ENCODE measurements at regions not wholly inside any gene's neighbourhood (a gene's known extent, or its start where the extent isn't known, plus 50 kb on each side); places are given as distances from the start of the nearest gene placed in this dataset.
"Not testable (repeated sequence)": the region's sequence is repeated elsewhere in the genome, so short reads cannot be mapped to it uniquely, and the experiment has no call there.

DNA sequence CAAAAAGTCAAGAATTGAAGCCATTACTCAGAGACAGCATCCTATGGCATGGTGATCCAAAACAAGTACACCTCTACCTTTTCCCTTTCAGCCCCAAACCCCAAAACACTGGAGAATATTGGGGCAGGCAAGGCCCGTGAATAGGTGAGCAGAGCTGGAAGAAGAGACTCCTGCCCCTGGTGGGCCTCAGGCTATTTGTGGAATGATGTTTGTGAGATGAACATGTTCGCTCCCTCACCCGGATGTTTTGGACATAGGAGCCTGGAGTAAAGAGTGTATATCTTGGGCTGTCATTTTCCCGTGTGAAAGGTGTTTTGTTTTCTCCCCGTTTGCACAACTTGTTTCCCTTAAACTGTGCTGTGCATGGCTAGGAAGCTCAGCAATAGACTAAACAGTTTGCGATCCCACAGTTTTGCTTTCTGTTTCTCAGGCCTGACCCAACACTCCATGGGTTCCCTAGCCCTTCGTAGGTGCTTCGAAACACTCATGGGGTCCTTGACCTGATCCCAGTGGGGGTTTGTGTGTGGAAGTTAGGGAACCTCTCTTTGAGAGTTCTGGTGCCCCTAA lies 136.5 kb upstream of the TNP1 start:
- DNase-seq (ENCODE audit: low read depth in 2 of 2) = no peak

DNA sequence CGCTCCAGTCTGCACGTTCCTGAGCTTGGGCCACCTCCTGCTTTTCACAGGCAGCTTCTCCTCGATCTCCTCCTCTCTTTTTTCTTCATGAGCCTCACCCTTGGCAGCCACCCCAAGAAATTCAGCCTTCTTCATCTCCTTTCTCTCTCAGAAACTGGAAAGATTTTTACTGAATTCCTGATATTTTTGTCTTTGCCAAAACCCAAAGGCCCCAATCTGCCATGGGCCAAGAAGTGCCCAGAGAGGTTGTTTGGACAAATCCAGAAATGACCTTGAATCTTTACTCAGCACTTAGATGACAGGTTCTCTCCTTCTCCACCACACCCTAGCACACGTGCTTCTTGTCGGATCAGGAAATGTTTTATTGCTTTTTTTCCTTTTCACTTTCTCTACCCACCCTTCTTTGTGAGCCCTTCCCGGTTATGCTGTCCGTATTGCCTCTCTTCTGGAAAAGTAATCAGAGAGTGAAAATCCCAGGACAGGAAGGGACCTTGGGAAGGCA lies 134.5 kb upstream of the TNP1 start:
- DNase-seq (ENCODE audit: low read depth in 2 of 2) = no peak

DNA sequence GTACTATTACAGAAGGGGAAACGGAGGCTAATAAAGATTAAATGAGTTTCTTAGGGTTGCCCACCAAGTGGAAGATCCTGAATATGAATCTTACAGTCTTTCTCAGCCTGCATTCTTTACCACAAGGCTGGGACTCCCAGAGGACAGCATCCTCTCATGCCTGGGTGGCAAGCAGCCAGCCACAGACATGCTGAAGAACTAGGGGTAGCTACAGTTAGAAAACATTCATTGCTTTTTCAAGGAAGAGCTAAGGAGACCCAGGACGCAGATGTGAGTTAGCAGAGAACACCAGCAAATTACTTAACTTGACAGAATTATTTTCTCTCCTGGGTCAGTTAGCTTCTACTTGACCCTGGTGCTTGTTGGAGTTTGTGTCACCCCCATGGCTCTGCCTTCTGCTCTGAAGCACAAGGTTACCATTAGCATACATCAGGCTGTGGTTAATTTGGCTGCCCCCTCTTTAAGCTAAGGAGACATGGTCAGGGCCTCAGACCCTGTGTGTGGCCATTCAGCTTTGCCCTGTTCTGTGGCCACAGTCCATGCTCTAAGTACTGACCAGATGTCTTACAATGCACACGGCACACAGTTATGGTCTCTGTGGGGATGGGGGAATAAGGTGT lies 132.3 kb upstream of the TNP1 start:
- DNase-seq (ENCODE audit: low read depth in 2 of 2) = no peak

DNA sequence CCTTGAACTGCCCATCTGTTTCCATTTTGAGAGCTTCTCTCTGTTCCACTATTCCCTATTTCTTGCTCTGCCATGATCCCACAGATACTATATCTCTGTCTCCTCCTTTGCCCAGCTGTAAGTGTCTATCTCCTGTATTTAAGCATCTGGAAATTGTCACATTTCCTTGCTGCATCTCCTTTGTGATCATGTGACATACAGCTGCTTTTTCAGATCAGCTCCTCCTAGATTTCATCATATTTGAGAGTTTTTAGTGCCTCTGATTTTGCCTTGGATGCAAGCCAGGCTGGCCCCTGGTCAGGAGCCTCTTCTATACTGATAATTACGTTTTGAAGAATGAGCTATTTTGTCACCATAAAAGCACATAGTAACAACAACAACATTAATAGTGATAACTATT lies 131.7 kb upstream of the TNP1 start:
- no peak for DNase-seq (ENCODE audit: low read depth in 2 of 2)

DNA sequence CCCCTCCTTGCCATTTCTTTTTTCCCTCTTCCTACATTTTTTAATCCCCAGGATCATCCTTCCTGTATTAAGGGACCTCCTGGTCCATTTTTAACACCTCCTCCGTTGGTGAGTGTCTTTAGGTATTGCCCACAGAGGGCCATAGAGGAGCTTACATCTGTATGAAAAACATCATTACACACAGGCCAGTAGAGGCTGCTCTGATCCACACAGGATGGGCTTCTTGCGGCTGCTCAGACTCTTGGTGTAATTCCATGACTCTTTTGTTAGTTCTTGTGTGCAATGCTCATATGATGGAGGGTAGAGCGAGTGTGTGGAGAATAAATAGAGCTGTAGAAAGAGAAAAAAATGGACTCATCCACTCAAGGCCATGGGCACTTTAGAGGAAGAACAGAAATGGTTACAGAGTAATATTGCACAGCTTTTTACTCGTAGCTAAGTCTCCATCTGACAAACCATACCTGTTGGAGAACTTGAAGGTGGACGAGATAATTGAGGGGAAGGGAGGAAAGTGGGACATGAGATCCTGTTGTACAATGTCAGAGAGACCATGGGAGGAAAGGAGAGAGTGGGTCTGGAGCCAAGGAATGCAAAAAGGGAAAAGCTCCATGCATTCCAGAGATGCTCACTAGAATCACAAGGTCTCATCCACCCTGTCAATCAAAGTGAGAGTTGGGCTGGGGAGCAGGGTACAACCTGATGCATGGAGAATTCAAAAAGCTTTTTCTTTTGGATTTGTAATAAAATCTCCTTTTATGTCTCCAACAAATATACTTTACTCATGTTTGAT lies 129.7 kb upstream of the TNP1 start:
- no peak for DNase-seq (ENCODE audit: low read depth in 2 of 2)

DNA sequence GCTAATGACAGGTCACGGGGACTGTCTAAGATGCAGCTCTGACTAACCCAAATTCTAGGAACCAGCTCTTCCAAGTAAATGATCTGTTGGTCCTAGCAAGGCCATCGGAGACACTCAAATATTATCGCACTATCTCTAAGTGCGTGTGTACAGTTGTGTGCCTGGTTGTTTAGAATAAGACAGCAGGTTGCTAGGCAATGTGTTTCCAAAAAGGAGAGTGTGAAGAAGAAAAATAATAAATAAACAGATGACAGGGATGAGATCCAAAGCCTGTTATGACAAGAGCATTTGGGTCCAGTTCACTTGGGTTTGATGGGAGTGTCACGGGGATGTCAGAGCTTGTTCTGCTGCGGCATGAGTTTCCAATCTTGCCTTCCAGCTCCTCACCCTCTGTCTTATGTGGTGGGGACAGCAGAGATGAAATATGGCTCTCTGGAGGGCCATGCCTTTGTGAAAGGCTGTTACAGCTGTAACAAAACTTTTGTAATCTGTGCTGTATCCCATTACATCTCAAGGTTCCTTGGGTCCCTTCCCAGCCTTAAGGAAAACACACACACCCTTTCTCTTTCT lies 127.5 kb upstream of the TNP1 start:
- DNase-seq (ENCODE audit: low read depth in 2 of 2) = no peak

DNA sequence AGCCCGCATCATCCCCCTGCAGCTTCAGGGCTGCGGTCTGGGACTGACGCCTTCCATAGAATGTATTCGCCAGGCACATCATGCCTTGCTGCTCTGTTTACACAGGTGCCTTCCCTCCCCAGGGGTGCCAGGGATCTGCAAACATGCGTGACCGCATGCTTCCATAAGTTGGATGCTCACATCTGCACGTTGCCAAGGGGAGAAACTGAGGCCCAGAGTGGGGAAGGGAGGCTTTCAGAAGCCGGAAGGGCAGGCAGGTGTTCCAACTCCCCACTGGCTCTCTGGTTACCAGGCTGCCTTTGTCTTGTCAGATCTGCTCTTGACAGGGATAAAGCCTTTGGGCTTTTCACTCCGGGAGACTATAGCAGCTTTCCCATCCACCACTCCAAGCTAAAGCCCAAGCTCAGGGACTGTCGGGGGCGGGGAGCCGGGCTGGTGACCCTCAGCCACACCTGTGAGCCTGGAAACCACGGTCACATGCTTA lies 125.8 kb upstream of the TNP1 start:
- DNase-seq (ENCODE audit: low read depth in 2 of 2) = no peak

DNA sequence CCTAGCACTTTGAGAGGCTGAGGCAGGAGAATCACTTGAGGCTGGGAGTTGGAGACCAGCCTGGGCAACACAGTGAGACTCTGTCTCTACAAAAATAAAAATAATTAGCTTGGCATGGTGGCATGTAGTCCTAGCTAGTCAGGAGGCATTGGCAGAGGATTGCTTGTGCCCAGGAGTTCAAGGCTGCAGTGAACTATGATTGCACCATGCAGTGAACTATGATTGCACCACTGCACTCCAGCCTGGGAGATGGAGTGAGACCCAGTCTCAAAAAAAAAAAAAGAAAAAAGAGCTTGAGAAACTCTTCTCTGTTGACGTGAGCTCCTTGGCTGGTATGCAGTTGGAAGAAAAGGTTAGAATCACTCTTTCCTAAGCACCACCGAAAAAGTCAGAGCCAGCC lies 125.1 kb upstream of the TNP1 start:
- no peak for DNase-seq (ENCODE audit: low read depth in 2 of 2)

DNA sequence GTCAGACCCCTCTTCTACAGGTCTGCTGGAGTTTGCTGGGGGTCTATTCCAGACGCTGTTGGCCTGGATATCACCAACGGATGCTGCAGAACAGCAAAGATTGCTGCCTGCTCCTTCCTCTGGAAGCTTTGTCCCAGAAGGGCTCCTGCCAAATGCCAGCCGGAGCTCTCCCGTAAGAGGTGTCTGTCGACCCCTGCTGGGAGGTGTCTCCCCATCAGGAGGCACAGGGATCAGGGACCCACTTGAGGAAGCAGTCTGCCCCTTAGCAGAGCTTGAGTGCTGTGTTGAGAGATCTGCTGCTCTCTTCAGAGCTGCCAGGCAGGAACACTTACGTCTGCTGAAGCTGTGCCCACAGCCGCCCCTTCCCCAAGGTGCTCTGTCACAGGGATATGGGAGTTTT lies 122.1 kb upstream of the TNP1 start:
- DNase-seq (ENCODE audit: low read depth in 2 of 2) = not testable (repeated sequence)

DNA sequence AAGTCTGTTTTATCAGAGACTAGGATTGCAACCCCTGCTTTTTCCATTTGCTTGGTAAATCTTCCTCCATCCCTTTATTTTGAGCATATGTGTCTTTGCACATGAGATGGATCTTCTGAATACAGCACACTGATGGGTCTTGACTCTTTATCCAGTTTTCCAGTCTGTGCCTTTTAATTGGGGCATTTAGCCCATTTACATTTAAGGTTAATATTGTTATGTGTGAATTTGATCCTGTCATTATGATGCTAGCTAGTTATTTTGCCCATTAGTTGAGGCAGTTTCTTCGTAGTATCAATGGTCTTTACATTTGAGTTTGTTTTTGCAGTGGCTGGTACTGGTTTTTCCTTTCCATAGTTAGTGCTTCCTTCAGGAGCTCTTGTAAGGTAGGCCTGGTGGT lies 120.6 kb upstream of the TNP1 start:
- DNase-seq (ENCODE audit: low read depth in 2 of 2) = not testable (repeated sequence)

DNA sequence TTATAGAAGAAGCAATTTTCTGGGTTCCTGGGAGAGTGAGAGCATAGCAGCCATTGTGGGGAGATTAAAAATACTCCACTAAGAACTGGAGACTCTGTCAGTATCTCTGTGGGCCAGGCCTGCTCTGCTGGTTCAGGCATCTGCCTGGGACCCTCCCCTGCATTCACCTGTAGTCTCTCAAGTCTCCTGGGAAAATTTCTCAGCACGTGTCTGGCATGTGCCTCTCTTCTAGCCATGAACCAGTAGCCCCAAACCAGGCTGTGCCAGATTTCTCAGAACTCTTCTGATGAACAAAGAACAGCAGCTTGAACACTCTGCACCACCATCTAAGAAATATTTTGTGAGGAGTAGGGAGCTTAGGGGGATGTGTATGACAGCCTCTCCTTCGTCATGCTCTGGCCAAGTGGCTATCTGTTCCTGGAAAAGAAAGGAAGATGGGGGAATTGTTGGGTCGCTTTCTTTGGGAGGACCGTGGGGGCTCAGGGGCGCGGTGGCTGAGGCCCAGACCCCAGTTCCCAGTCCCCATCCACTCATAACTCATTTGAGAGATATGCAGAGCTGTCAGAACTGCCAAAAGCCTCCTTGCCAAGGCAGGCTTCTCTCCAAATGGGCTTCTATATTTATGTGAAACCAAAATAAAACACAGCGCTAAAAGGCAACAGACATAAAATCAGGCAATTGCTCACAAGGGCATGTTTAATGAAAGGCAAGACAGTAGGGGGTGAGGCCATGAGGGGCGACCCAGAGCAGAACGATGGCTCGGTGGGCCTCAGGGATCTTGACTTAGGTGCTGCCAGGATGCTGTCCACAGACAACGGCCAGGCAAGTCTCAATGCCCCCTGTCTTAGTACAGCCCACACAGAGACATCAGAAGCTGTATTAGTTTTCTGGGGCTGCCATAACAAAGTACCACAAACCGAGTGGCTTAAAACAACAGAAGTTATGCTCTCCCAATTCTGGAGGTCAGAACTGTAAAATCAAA lies 114.7 kb upstream of the TNP1 start:
- no peak for DNase-seq (ENCODE audit: low read depth in 2 of 2)

DNA sequence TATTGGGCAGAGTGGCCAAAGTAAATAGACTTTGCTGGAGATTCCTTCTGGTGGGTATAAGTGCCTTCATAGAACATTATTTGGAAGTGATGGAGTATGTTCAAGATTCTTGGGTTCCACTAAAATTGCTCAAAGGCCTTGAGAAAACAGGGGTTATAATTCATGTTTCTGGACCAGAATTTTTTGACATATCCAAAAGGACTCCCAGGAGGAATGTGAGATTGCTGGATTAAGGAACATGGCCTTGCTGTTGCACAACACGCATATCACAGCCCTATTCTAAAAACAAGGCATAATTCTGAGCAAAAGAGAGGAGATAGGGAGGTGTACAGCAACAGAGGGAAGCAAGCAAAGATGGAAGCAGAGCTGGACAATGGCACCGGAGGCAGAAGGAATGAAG lies 111.7 kb upstream of the TNP1 start:
- no peak for DNase-seq (ENCODE audit: low read depth in 2 of 2)

DNA sequence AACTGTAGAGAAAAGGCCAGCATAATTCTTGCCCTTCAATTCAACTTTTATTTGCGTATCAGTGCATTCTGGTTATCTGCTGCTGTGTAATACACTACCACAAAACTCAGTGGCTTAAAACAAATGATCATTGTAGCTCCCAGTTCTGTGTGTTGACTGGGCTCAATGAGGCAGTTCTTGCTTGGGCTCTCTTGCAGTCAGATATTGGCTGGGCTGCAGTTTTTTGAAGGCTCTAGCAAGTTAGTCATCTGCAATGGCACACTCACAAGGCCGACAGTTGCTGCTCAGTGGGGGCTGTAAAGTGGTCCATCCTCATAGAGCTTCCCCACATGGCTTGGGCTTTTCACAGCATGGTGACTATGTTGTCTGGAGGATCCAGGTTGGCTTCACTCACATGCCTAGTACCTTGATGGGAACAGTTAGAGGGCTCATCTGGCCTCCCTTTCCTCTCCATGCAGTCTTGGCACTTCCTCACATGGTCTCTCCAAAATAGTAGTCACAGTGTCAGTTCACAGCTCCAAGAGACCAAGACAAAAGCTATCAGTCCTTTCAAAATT lies 110.6 kb upstream of the TNP1 start:
- no peak for DNase-seq (ENCODE audit: low read depth in 2 of 2)

DNA sequence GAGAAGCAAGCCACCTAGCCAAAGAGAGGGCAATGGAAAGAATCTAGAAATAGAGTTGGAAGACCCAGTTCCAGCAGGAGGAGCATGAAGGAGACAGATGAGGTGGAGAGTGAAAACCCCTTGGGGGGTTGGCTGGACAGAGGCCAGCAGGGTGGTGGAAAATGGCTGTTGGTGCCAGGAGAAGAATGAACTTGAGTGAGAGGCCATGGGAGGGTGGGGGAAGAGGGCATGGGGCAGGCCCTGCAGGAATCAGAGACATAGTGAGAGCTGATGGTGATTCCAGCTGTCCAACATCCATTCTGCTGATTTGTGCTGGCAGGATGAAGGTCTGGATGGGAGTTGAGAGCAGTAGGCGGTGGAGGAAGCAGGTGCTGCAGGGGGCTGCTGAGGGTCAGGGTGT lies 108.0 kb upstream of the TNP1 start:
- no peak for DNase-seq (ENCODE audit: low read depth in 2 of 2)

DNA sequence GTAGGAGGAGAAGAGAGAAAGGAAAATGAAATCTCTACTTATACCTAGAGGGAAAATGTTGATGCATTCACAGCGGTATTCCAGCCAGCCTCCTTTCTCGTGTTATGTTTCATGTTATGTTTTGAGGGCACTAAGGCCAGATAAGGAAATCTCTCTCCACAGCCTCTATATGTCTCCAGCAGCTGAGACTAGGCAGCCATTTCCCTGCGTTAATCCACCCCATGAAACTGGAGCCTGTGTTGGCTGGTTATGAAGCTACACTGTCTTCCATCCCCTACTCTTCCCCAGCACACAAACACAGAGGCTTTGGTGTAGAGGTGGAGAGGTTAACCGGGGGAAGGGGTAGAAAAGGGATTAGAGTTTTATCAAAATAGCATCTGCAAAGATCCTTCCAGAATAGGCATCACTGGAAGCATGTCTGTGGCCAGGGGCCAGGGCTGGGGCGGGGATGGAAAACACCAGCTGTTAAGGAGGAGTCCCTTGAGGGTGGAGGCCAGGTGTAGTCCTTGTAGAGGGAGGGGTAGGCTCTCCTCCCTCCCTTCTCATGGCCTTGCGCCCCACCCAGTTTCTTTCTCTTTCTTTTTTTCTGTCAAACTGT lies 100.9 kb upstream of the TNP1 start:
- DNase-seq (ENCODE audit: low read depth in 2 of 2) = no peak

DNA sequence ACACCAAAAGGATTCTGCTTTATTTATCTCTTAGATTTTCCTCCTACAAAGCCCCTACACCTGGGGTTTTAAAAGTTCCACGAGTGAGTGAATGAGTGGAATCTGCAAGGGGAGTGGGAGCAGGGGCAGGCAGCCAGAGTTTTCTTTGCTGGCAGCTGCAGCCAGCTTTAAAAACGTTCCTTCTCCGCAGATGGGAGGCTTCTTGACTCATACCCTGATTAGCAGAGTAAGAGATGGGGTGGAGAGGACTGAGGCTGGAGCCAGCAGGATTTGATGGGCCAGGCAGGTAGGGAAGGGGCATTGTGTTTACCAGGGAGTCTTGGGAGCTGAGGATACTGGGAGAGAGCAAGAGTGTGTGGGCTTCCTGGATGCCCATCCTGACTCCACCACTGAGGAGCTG lies 99.6 kb upstream of the TNP1 start:
- no peak for DNase-seq (ENCODE audit: low read depth in 2 of 2)

DNA sequence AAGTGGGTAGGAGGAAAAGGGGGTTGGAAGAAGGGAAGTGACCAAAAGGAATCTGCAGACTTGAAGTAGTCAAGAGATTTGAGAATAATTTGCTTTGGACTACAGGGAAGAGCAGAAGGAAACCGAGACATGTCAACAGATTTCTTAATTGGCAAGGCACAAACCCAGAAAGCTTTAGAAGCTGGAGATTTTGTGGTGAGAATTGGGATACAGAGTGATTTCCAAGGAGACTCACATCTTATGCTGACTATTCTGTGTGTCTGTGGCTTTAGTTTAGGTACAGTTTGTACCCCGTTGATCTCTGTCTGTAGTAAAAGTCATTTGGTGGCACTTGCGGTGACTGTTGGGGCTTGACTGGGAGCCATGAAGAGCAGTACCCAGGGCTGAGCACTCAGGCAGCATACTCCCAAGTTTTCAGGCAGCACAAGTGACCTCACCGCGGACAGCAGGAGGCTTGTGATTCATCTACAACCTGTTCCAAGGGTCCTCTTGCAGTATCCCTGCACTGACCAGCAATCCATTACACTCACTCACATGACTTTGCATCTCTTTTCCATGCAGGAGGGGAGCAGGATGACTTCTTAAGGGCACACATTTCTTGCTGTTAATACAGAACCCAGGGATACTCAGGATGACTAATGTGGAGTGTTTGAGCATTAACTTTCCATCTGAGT lies 97.1 kb upstream of the TNP1 start:
- DNase-seq (ENCODE audit: low read depth in 2 of 2) = no peak

DNA sequence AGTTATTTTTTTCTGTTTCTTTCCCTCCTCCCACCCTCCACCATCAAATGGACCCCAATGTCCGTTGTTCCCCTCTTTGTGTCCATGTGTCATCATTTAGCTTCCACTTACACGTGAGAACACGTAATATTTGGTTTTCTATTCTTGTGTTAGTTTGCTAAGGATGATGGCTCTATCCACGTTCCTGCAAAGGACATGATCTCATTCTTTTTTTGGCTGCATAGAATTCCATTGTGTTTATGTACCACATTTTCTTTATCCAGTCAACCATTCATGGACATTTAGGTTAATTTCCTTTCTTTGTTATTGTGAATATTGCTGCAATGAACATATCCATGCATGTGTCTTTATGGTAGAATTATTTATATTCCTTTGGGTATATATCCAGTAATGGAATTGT lies 91.3 kb upstream of the TNP1 start:
- no peak for DNase-seq (ENCODE audit: low read depth in 2 of 2)

DNA sequence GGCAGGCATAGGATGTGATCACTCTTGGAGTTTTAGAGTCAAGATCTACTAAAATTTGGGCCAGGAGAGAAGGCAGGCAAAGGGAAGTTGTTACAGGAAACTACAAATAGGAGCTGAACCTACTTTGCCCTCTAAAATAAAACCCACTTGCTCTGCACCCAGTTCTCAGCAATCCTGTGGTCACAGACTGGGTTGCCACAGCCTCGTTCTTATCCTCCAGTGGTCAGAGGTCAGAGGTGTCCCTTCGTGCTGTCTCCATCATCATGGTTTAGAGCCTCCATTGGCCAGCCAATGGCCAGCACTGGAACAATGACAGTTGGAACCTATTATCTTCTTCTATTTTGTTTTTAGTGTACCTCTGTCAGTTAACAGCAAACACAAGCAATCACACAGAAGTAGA lies 90.7 kb upstream of the TNP1 start:
- DNase-seq (ENCODE audit: low read depth in 2 of 2) = no peak

Measured in stimulated activated CD8-positive, alpha-beta memory T cell treated with anti-CD3 and anti-CD28 coated beads, Interleukin-15, amount 100 ng/mL, for 4 hours (primary cell).